ENCODE measurements at regions not wholly inside any gene's neighbourhood (a gene's known extent, or its start where the extent isn't known, plus 50 kb on each side); places are given as distances from the start of the nearest gene placed in this dataset.
"Not testable (repeated sequence)": the region's sequence is repeated elsewhere in the genome, so short reads cannot be mapped to it uniquely, and the experiment has no call there.

DNA sequence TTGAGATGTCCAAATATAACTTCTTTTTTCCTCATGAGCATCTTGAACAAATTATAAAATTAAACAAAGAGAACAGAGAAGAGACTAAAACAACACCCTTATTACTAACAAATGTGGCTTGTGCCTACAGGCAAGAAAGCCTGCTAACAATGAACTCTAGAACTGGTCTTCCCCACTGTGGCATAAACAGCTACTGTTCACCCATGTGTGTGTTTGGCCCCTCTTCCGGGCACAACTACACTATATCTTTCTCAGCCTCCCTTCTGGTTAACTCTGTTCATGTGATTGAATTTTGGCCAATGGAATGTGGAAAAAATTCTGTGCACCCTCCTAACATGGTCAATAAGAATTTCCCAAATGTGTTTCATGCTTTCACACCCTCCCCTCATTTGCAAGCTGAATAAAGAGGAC is 117.0 kb downstream of the KBTBD2 start:
- FAIRE-seq (no peak), DNase-seq (ENCODE audit: insufficient read length, low spot score) (no peak)

GRCh38 chr7:32768866-32769510 is 122.6 kb downstream of the KBTBD2 start:
- FAIRE-seq, result not testable (repeated sequence)

More for the DNA sequence above, 117.0 kb downstream of the KBTBD2 start:
- TF ChIP-seq POLR2A (IDR thresholded peaks at IDR 0.05; ENCODE audit: low read depth, low read length), result no peak

DNA sequence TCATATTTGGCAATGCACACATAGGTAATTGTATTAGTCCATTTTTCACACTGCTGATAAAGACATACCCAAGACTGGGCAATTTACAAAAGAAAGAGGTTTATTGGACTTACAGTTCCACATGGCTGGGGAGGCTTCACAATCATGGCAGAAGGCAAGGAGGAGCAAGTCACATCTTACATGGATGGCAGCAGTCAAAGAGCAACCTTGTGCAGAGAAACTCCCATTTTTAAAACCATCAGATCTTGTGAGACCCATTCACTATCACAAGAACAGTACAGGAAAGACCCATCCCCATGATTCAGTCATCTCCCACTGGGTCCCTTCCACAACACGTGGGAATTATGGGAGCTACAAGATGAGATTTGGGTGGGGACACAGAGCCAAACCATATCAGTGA is 123.2 kb downstream of the KBTBD2 start:
- not testable (repeated sequence) for FAIRE-seq; DNase-seq (ENCODE audit: insufficient read length, low spot score)

More at GRCh38 chr7:32768866-32769510, 122.6 kb downstream of the KBTBD2 start:
- DNase-seq (ENCODE audit: insufficient read length, low spot score), result not testable (repeated sequence)

DNA sequence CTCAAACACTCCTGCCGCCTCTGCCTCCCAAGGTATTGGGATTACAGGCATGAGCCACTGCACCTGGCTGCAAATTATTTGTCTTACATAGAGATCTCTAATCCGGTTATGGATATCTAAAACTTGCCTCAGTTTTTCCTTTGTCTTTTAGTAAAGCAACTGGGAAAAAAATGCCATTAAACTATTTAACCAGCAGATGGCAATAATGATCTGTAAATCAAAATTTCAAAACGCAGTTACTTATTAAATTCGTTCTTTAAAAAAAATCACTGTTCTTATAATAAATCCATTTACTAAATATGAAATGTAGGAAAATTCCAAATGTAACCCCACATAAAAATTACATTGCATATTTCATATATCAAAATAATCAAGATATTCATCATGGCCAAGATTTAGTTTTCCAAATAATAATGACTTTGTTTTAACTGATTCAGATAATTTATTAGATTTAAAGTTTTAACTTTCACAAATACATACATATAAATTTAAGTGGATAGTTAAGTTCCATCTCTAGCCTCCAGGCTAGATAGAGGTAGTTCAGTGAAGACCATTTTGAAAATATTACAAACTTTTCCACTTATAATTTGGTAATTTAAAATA is 125.8 kb downstream of the KBTBD2 start:
- not testable (repeated sequence) for DNase-seq (ENCODE audit: insufficient read length, low spot score); FAIRE-seq

GRCh38 chr7:32765185-32765584 is 126.4 kb downstream of the KBTBD2 start:
- TF ChIP-seq POLR2A (IDR thresholded peaks at IDR 0.05; ENCODE audit: low read depth, low read length), result no peak
- DNase-seq (ENCODE audit: insufficient read length, low spot score), result no peak
- no peak for FAIRE-seq

DNA sequence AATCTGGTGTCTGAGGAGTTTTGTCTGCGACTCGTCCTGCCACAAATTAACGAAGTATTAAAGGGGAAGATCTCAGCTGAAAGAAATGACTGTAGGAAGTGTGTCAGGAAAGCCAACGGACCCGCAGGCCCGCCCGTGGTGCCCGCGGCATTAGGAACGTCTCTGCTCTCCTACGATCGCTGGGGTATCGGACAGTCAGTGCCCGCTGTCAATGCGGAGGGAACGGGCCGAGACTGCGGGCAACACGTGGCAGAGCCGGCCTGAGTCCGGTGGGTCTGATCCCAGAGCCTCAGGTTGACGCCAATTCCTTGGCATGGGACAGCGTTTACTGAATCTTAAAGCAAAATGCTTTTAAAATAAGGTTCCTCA is 128.7 kb downstream of the KBTBD2 start:
- FAIRE-seq, result no peak

GRCh38 chr7:32762206-32762924 is 129.2 kb downstream of the KBTBD2 start:
- not testable (repeated sequence) for FAIRE-seq; DNase-seq (ENCODE audit: insufficient read length, low spot score)

More for the DNA sequence above, 128.7 kb downstream of the KBTBD2 start:
- DNase-seq (ENCODE audit: insufficient read length, low spot score), result no peak
- TF ChIP-seq POLR2A (IDR thresholded peaks at IDR 0.05; ENCODE audit: low read depth, low read length), result no peak

DNA sequence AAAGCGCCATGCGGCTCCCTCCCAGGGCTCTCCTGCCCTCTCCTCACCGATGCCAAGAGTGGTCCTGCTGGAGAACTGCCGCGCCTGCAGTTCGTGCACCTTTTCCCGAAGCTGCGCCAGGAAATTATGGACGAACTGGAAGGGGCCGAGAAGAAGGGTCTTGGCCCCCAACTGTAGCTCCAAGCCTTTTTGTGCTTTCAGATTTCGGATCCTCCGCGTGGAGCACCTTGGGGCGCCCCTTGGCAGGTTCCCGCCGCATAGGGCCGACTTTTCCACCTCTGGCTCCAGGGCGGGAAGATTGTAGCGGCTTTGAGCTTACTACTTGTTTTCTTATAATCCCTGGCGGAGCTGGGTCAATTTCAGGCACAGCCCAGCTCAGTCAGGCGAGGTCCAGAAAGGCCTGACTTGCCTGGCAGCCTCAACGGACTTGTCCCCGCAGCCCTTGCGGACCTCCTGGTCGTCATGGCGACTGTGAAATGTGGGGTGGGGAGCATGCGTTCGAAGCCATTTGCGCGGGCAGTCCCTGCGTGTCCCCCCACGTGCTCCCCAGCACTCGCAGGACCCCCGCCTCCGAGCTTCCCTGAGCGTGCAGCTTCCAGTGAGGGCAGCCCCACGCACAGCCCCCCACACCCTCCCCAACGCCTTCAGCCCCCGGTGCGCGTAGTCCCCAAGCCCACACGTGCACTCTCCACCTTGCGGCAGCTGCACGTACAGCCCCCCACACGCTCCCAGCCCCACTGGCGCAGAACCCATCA is 129.9 kb downstream of the KBTBD2 start:
- no peak for TF ChIP-seq POLR2A (IDR thresholded peaks at IDR 0.05; ENCODE audit: low read depth, low read length)
- DNase-seq (ENCODE audit: insufficient read length, low spot score) (no peak), FAIRE-seq (no peak)

DNA sequence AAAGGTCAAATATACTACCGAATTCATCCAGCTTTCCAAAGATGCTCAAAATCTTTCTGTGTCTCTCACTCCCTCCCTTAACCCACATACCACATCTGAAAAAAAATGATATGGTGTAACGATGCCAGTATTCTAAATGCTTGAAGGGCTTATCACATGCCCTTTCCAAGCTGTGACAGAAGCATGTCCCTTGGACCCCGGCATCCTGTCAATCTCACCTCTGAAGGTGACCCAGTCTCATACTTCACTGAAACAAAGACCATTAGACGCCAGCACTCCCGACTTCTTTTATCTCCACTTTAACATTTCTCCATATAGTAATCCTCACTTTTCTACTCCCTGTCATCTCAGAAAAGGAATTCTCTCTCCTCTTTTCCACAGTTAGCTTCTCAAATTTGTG is 130.8 kb downstream of the KBTBD2 start:
- FAIRE-seq; DNase-seq (ENCODE audit: insufficient read length, low spot score): not testable (repeated sequence)

- FAIRE-seq, result not testable (repeated sequence)
Measured at GRCh38 chr7:32759859-32760258, 131.7 kb downstream of the KBTBD2 start.

GRCh38 chr7:32753872-32754271 is 137.7 kb downstream of the KBTBD2 start:
- not testable (repeated sequence) for FAIRE-seq; DNase-seq (ENCODE audit: insufficient read length, low spot score)

More at GRCh38 chr7:32759859-32760258, 131.7 kb downstream of the KBTBD2 start:
- DNase-seq (ENCODE audit: insufficient read length, low spot score), result not testable (repeated sequence)

- FAIRE-seq; DNase-seq (ENCODE audit: insufficient read length, low spot score): not testable (repeated sequence)
Measured at GRCh38 chr7:32748337-32748736, 143.2 kb downstream of the KBTBD2 start.

GRCh38 chr7:32747443-32748148 is 144.0 kb downstream of the KBTBD2 start:
- peak; percentile 6 for FAIRE-seq
- not testable (repeated sequence) for DNase-seq (ENCODE audit: insufficient read length, low spot score)

- not testable (repeated sequence) for FAIRE-seq; DNase-seq (ENCODE audit: insufficient read length, low spot score)
Measured at GRCh38 chr7:32741853-32742476, 149.6 kb downstream of the KBTBD2 start.

DNA sequence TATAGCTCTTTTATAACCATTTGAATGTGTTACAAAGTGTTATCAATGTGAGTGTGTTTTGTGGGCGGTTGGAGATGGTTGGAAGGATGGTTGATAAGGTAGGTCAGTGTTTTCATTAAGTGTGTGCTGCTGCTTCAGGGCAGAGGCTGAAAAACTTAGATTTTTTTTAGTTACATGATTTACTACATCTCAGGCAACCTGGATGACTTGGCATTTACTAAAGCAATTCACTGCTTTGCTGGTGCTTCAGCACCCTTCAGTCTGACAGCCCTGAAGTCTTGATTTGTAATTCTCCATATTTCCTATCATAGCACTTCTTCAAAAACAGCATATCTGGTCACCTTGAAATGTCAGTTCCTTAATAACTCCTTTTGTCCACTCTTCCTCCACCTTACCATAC is 151.8 kb downstream of the KBTBD2 start:
- DNase-seq (ENCODE audit: insufficient read length, low spot score), result not testable (repeated sequence)
- peak; percentile 95 for FAIRE-seq

DNA sequence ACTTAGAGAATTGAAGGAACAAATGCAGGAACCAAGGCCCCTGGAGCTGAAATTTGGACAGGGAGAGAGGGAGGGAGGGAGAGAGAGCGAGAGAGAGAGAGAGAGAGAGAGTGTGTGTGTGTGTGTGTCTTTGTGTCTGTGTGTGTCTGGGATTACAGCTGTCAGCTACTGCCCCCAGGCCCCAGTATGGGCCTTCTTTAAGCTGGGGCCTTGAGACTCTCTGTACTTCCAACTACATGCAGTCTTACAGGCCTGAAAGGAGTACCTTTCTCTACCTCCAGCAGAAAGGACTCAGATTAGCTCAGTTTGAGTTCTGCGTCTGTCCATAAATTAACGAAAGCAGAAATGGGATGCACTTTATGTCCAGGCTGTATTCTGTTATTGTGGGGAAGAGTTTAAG is 153.2 kb downstream of the KBTBD2 start:
- FAIRE-seq, result peak; percentile 90
- DNase-seq (ENCODE audit: insufficient read length, low spot score), result not testable (repeated sequence)

- FAIRE-seq, result peak; percentile 11
Measured at GRCh38 chr7:32732767-32733166, 158.8 kb downstream of the KBTBD2 start.

GRCh38 chr7:32729335-32729675 is 162.3 kb downstream of the KBTBD2 start:
- DNase-seq (ENCODE audit: insufficient read length, low spot score), result not testable (repeated sequence)
- FAIRE-seq, result peak; percentile 69

More at GRCh38 chr7:32732767-32733166, 158.8 kb downstream of the KBTBD2 start:
- DNase-seq (ENCODE audit: insufficient read length, low spot score), result not testable (repeated sequence)
